NCI-H510A (cell line): ENCODE measurements at regions not wholly inside any gene's neighbourhood (a gene's known extent, or its start where the extent isn't known, plus 50 kb on each side); places are given as distances from the start of the nearest gene placed in this dataset.
"Not testable (repeated sequence)": the region's sequence is repeated elsewhere in the genome, so short reads cannot be mapped to it uniquely, and the experiment has no call there.

Source experiments
- DNase-seq: peaks from one replicate; lab custom pipeline; 2025; lab: John Stamatoyannopoulos, UW

GRCh38 chr2:140178234-140178633 lies 1398.0 kb upstream of the NXPH2 start:
- no peak for DNase-seq

- no peak for DNase-seq
Observed at GRCh38 chr2:140177086-140177485, 1396.9 kb upstream of the NXPH2 start.

- no peak for DNase-seq
Observed at GRCh38 chr2:140173790-140174189, 1393.6 kb upstream of the NXPH2 start.

- DNase-seq, result no peak
Observed at GRCh38 chr2:140164449-140164848, 1384.3 kb upstream of the NXPH2 start.

- DNase-seq, result no peak
Observed at GRCh38 chr2:140158259-140158658, 1378.1 kb upstream of the NXPH2 start.

- DNase-seq, result no peak
Observed at GRCh38 chr2:140157816-140158215, 1377.6 kb upstream of the NXPH2 start.

GRCh38 chr2:140154706-140155105 lies 1374.5 kb upstream of the NXPH2 start:
- DNase-seq, result no peak

GRCh38 chr2:140154271-140154670 lies 1374.1 kb upstream of the NXPH2 start:
- no peak for DNase-seq

GRCh38 chr2:140144611-140145010 lies 1364.4 kb upstream of the NXPH2 start:
- DNase-seq, result no peak

GRCh38 chr2:140138736-140139135 lies 1358.5 kb upstream of the NXPH2 start:
- DNase-seq, result no peak

- DNase-seq, result no peak
Observed at GRCh38 chr2:140136861-140137260, 1356.7 kb upstream of the NXPH2 start.

- DNase-seq, result no peak
Observed at GRCh38 chr2:140136366-140136765, 1356.2 kb upstream of the NXPH2 start.

- DNase-seq, result no peak
Observed at GRCh38 chr2:140128909-140129308, 1348.7 kb upstream of the NXPH2 start.

GRCh38 chr2:140122001-140122400 lies 1341.8 kb upstream of the NXPH2 start:
- DNase-seq, result no peak

GRCh38 chr2:140117386-140117785 lies 1337.2 kb upstream of the NXPH2 start:
- no peak for DNase-seq

GRCh38 chr2:140108706-140109475 lies 1328.7 kb upstream of the NXPH2 start:
- DNase-seq, result no peak

- DNase-seq, result no peak
Observed at GRCh38 chr2:140091926-140092325, 1311.7 kb upstream of the NXPH2 start.

- DNase-seq, result no peak
Observed at GRCh38 chr2:140086964-140087363, 1306.8 kb upstream of the NXPH2 start.

GRCh38 chr2:140085674-140086073 lies 1305.5 kb upstream of the NXPH2 start:
- no peak for DNase-seq

GRCh38 chr2:140079038-140079437 lies 1298.8 kb upstream of the NXPH2 start:
- DNase-seq, result no peak

- no peak for DNase-seq
Observed at GRCh38 chr2:140076164-140076563, 1296.0 kb upstream of the NXPH2 start.

- DNase-seq, result not testable (repeated sequence)
Observed at GRCh38 chr2:140073763-140074162, 1293.6 kb upstream of the NXPH2 start.

GRCh38 chr2:140067661-140068060 lies 1287.5 kb upstream of the NXPH2 start:
- DNase-seq, result no peak

- no peak for DNase-seq
Observed at GRCh38 chr2:140064243-140064642, 1284.1 kb upstream of the NXPH2 start.
